ENCODE measurements at regions not wholly inside any gene's neighbourhood (a gene's known extent, or its start where the extent isn't known, plus 50 kb on each side); places are given as distances from the start of the nearest gene placed in this dataset.

- TF ChIP-seq CTCF (IDR thresholded peaks at IDR 0.05): no peak
- no peak for TF ChIP-seq POLR2A (IDR thresholded peaks at IDR 0.05)
These were observed 310.5 kb upstream of the GIMD1 start for GRCh38 chr4:106679063-106679462.
